Activated T-helper 1 cell treated with anti-CD3 and anti-CD28 coated beads, Interleukin-12 subunit alpha, Interleukin-12 subunit beta, Interleukin-2, Interleukin-4 antibody, amounts not matched to agents 30 ng/mL and 10 ng/mL and 1 ng/mL, durations not matched to agents 14 hours and 24 hours and 36 hours (primary cell): ENCODE measurements at regions not wholly inside any gene's neighbourhood (a gene's known extent, or its start where the extent isn't known, plus 50 kb on each side); places are given as distances from the start of the nearest gene placed in this dataset.
A peak's percentile ranks its signal among the peaks of the same experiment; 100 is the strongest.
"Not testable (repeated sequence)": the region's sequence is repeated elsewhere in the genome, so short reads cannot be mapped to it uniquely, and the experiment has no call there.

ENCODE experiments used
- DNase-seq: peaks from one replicate; pipeline ENCODE4 v3.0.0; 2021; ENCODE audit warnings: low spot score
- H3K27ac Mint-ChIP-seq: one replicate; pipeline ENCODE4 v1.8.0; 2021; ENCODE audit warnings: mild to moderate bottlenecking, mixed read lengths
- H3K27me3 Mint-ChIP-seq: one replicate; pipeline ENCODE4 v1.8.0; 2022; ENCODE audit warnings: mild to moderate bottlenecking, moderate library complexity, mixed read lengths; ENCODE audit not compliant: insufficient read depth
- H3K36me3 Mint-ChIP-seq: one replicate; pipeline ENCODE4 v1.8.0; 2021; ENCODE audit warnings: low read depth, mixed read lengths
- H3K4me1 Mint-ChIP-seq: one replicate; pipeline ENCODE4 v1.8.0; 2021; ENCODE audit warnings: low read depth, mixed read lengths
- H3K4me3 Mint-ChIP-seq: one replicate; pipeline ENCODE4 v1.8.0; 2021; ENCODE audit warnings: mild to moderate bottlenecking, moderate library complexity, mixed read lengths
- H3K9me3 Mint-ChIP-seq: one replicate; pipeline ENCODE4 v1.8.0; 2021; ENCODE audit warnings: mixed read lengths
- intact Hi-C: fragments of 100-400 bp; cut with micrococcal nuclease; formaldehyde crosslinking; loops from one replicate; pipeline ENCODE4 v1.15.1; 2024

DNA sequence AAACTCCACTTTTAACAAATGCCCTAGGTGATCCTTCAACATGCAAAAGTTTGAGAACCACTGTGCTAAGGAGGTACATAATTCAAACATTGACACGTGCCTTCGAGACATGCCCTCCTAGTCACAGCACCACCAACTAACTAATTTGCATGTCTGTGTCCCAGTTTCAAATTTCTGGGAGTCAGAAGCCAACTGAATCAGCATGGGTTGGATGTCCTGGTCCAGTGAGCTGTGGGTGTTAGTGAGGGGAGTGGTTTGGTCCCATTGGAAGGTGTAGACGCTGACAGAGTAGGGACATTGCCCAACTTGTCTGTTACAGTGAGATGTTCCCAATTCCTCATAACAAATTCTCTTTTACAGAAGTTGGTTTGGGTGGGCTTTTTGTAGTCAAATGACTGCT is 67.3 kb upstream of the ADPGK start:
- Mint-ChIP-seq H3K27ac (no peak overlapping the region), H3K36me3 (no peaks in the 10 kb centered on the region), H3K4me1 (no peaks in the 10 kb centered on the region), H3K4me3 (no peak overlapping the region), H3K27me3 (peaks cover 22% of the 10 kb centered on the region), H3K9me3 (no peaks in the 10 kb centered on the region)
- intact Hi-C loops = no loop called here
- DNase-seq = no peak

- Mint-ChIP-seq H3K9me3 (peaks cover 8% of the 10 kb centered on the region), H3K36me3 (peaks cover 4% of the 10 kb centered on the region), H3K27me3 (peaks cover 22% of the 10 kb centered on the region), H3K4me1 (peaks cover 14% of the 10 kb centered on the region), H3K4me3 (no peak overlapping the region), H3K27ac (no peak overlapping the region)
- intact Hi-C loops = no loop called here
- no peak for DNase-seq
Observed at GRCh38 chr15:72847806-72848205, 64.2 kb upstream of the ADPGK start.

DNA sequence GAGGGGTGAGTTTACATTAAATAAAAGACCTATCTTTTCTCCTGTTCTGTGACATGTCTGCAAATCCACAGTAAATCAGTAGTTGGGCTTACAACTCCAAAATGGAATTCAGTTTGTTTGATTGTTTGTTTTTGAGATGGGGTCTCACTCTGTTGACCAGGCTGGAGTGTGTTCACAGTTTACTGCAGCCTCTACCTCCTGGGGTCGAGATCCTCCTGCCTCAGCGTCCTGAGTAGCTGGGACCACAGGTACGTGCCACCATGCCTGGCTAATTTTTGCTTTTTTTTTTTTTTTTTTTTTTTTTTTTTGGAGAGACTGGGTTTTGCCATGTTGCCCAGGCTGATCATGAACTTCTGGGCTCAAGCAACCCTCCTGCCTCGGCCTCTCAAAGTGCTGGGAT is 63.5 kb upstream of the ADPGK start:
- peaks cover 24% of the 10 kb centered on the region for H3K27me3 Mint-ChIP-seq

DNA sequence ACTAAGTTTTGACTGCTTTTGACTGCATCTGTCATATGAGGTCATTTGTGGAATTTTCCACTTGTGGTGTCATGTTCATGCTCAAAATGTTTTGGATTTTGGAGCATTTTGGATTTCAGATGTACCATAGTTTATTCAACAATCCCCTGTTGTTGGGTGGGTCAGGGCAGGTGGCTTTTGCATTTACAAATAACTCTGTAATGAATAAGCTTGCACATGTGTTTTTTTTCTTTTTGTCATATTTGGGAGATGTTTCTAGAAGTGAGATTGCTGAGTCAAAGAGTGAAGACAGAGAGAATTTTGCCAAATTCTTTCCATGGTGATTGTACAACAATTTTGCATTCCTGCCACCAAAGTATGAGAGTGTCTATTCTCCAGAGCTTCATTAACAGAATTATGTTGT is 62.4 kb upstream of the ADPGK start:
- H3K27me3 Mint-ChIP-seq = peaks cover 33% of the 10 kb centered on the region
- H3K27ac Mint-ChIP-seq = peak overlapping the region; percentile 26
- DNase-seq = no peak
- peaks cover 8% of the 10 kb centered on the region for H3K9me3 Mint-ChIP-seq
- H3K4me3 Mint-ChIP-seq = no peak overlapping the region
- peaks cover 4% of the 10 kb centered on the region for H3K36me3 Mint-ChIP-seq
- intact Hi-C loops = no loop called here
- H3K4me1 Mint-ChIP-seq = peaks cover 14% of the 10 kb centered on the region

More for the DNA sequence above, 63.5 kb upstream of the ADPGK start:
- H3K4me3 Mint-ChIP-seq = no peak overlapping the region
- peaks cover 4% of the 10 kb centered on the region for H3K36me3 Mint-ChIP-seq
- peaks cover 14% of the 10 kb centered on the region for H3K4me1 Mint-ChIP-seq
- H3K27ac Mint-ChIP-seq = no peak overlapping the region
- peaks cover 8% of the 10 kb centered on the region for H3K9me3 Mint-ChIP-seq
- DNase-seq = no peak
- intact Hi-C loops = no loop called here

- intact Hi-C loops = no loop called here
- H3K27ac Mint-ChIP-seq = no peak overlapping the region
- DNase-seq = no peak
- H3K27me3 Mint-ChIP-seq = peaks cover 30% of the 10 kb centered on the region
- peaks cover 4% of the 10 kb centered on the region for H3K36me3 Mint-ChIP-seq
- H3K9me3 Mint-ChIP-seq = peaks cover 8% of the 10 kb centered on the region
- peaks cover 14% of the 10 kb centered on the region for H3K4me1 Mint-ChIP-seq
- H3K4me3 Mint-ChIP-seq = no peak overlapping the region
Observed at GRCh38 chr15:72844067-72844466, 60.5 kb upstream of the ADPGK start.

DNA sequence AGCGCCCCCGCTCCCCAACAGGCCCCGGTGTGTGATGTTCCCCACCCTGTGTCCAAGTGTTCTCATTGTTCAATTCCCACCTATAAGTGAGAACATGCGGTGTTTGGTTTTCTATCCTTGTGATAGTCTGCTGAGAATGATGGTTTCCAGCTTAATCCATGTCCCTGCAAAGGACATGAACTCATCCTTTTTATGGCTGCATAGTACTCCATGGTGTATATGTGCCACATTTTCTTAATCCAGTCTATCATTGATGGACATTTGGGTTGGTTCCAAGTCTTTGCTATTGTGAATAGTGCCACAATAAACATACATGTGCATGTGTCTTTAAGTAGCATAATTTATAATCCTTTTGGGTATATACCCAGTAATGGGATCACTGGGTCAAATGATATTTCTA is 59.8 kb upstream of the ADPGK start:
- H3K4me3 Mint-ChIP-seq, H3K9me3 Mint-ChIP-seq, DNase-seq, H3K36me3 Mint-ChIP-seq, H3K27ac Mint-ChIP-seq, intact Hi-C loops: not testable (repeated sequence)
- peaks cover 14% of the 10 kb centered on the region for H3K4me1 Mint-ChIP-seq
- peaks cover 30% of the 10 kb centered on the region for H3K27me3 Mint-ChIP-seq

GRCh38 chr15:72840114-72840513 is 56.6 kb upstream of the ADPGK start:
- peaks cover 4% of the 10 kb centered on the region for H3K36me3 Mint-ChIP-seq
- no peak for DNase-seq
- peaks cover 8% of the 10 kb centered on the region for H3K9me3 Mint-ChIP-seq
- H3K4me1 Mint-ChIP-seq = peaks cover 14% of the 10 kb centered on the region
- H3K27me3 Mint-ChIP-seq = peaks cover 22% of the 10 kb centered on the region
- H3K4me3 Mint-ChIP-seq = no peak overlapping the region
- no peak overlapping the region for H3K27ac Mint-ChIP-seq
- intact Hi-C loops = no loop called here

DNA sequence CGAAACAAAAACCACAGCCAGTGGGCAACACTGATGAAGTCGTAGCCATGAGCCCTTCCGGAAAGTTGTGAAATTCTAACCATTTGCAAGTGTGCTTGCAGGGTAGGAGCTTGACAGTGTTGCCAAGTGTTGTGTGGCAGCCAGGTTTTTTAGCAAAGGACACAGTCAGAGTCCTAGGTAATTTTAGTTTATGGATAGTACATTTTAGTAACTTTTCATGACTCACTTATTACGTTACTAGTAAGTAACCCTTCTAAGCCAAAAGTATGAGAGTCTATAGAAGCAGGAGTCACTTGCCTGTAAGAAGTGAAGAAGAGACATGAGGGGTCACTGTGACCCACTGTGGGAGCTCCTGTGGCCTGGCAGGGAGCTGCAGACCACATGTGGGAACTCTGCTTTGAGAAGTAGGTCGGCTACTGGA is 54.8 kb upstream of the ADPGK start:
- DNase-seq = no peak
- intact Hi-C loops = no loop called here
- H3K27ac Mint-ChIP-seq = no peak overlapping the region
- no peaks in the 10 kb centered on the region for H3K4me1 Mint-ChIP-seq
- no peaks in the 10 kb centered on the region for H3K9me3 Mint-ChIP-seq
- no peaks in the 10 kb centered on the region for H3K36me3 Mint-ChIP-seq
- H3K27me3 Mint-ChIP-seq = peaks cover 19% of the 10 kb centered on the region
- no peak overlapping the region for H3K4me3 Mint-ChIP-seq

GRCh38 chr15:72836676-72837330 is 53.2 kb upstream of the ADPGK start:
- H3K27me3 Mint-ChIP-seq = peaks cover 18% of the 10 kb centered on the region
- no peak overlapping the region for H3K27ac Mint-ChIP-seq
- H3K36me3 Mint-ChIP-seq = no peaks in the 10 kb centered on the region
- H3K4me1 Mint-ChIP-seq = no peaks in the 10 kb centered on the region
- intact Hi-C loops = no loop called here
- H3K9me3 Mint-ChIP-seq = no peaks in the 10 kb centered on the region
- no peak for DNase-seq
- H3K4me3 Mint-ChIP-seq = no peak overlapping the region

GRCh38 chr15:72835294-72835890 is 51.8 kb upstream of the ADPGK start:
- Mint-ChIP-seq H3K4me1 (no peaks in the 10 kb centered on the region), H3K9me3 (no peaks in the 10 kb centered on the region), H3K36me3 (no peaks in the 10 kb centered on the region), H3K27ac (no peak overlapping the region), H3K4me3 (no peak overlapping the region), H3K27me3 (peaks cover 19% of the 10 kb centered on the region)
- no peak for DNase-seq
- intact Hi-C loops = no loop called here

- H3K27ac Mint-ChIP-seq = no peak overlapping the region
- H3K36me3 Mint-ChIP-seq = no peaks in the 10 kb centered on the region
- H3K9me3 Mint-ChIP-seq = no peaks in the 10 kb centered on the region
- no peaks in the 10 kb centered on the region for H3K4me1 Mint-ChIP-seq
- H3K4me3 Mint-ChIP-seq = no peak overlapping the region
- peaks cover 26% of the 10 kb centered on the region for H3K27me3 Mint-ChIP-seq
- intact Hi-C loops = no loop called here
- DNase-seq = no peak
Observed at GRCh38 chr15:72833561-72833960, 50.0 kb upstream of the ADPGK start.
